ENCODE measurements at regions not wholly inside any gene's neighbourhood (a gene's known extent, or its start where the extent isn't known, plus 50 kb on each side); places are given as distances from the start of the nearest gene placed in this dataset.

- no peak for DNase-seq
- intact Hi-C loops (cut with DNase I, micrococcal nuclease): no loop called here
- Mint-ChIP-seq H3K27ac (no peak overlapping the region), H3K9me3 (ENCODE audit: low read depth) (peaks cover 2% of the 10 kb centered on the region), H3K4me3 (no peak overlapping the region), H3K4me1 (no peaks in the 10 kb centered on the region), H3K36me3 (ENCODE audit: low read depth) (no peaks in the 10 kb centered on the region), H3K27me3 (no peaks in the 10 kb centered on the region)
- ATAC-seq: no peak
- ChIA-PET CTCF (no interaction called here), POLR2A (no interaction called here)
Observed at GRCh38 chr21:19577381-19577780, 1173.8 kb upstream of the TMPRSS15 start.

GRCh38 chr21:19590044-19590443, 1186.5 kb upstream of the TMPRSS15 start:
- DNase-seq (no peak), ATAC-seq (no peak)
- CTCF ChIA-PET: no interaction called here
- Mint-ChIP-seq H3K9me3 (ENCODE audit: low read depth) (no peaks in the 10 kb centered on the region), H3K36me3 (ENCODE audit: low read depth) (no peaks in the 10 kb centered on the region), H3K4me3 (no peak overlapping the region), H3K27ac (no peak overlapping the region), H3K27me3 (no peaks in the 10 kb centered on the region), H3K4me1 (no peaks in the 10 kb centered on the region)
- intact Hi-C loops (cut with DNase I, micrococcal nuclease): no loop called here
- POLR2A ChIA-PET: no interaction called here

- H3K4me1 Mint-ChIP-seq: no peaks in the 10 kb centered on the region
- H3K27ac Mint-ChIP-seq: no peak overlapping the region
- H3K4me3 Mint-ChIP-seq: no peak overlapping the region
- DNase-seq (no peak), ATAC-seq (no peak)
- ChIA-PET POLR2A (no interaction called here), CTCF (no interaction called here)
- H3K36me3 Mint-ChIP-seq (ENCODE audit: low read depth): no peaks in the 10 kb centered on the region
- H3K27me3 Mint-ChIP-seq: no peaks in the 10 kb centered on the region
- H3K9me3 Mint-ChIP-seq (ENCODE audit: low read depth): peaks cover 4% of the 10 kb centered on the region
- intact Hi-C loops (cut with DNase I, micrococcal nuclease): no loop called here
Observed at GRCh38 chr21:19603011-19603593, 1199.5 kb upstream of the TMPRSS15 start.

GRCh38 chr21:19608101-19608621, 1204.6 kb upstream of the TMPRSS15 start:
- no peaks in the 10 kb centered on the region for H3K4me1 Mint-ChIP-seq
- ChIA-PET POLR2A (no interaction called here), CTCF (no interaction called here)
- H3K27ac Mint-ChIP-seq: no peak overlapping the region
- ATAC-seq: no peak
- intact Hi-C loops (cut with DNase I, micrococcal nuclease): no loop called here
- H3K9me3 Mint-ChIP-seq (ENCODE audit: low read depth): peaks cover 6% of the 10 kb centered on the region
- H3K36me3 Mint-ChIP-seq (ENCODE audit: low read depth): no peaks in the 10 kb centered on the region
- H3K4me3 Mint-ChIP-seq: no peak overlapping the region
- no peaks in the 10 kb centered on the region for H3K27me3 Mint-ChIP-seq
- no peak for DNase-seq

GRCh38 chr21:19609611-19610010, 1206.0 kb upstream of the TMPRSS15 start:
- ATAC-seq: no peak
- no peaks in the 10 kb centered on the region for H3K36me3 Mint-ChIP-seq (ENCODE audit: low read depth)
- CTCF ChIA-PET: no interaction called here
- no peak for DNase-seq
- POLR2A ChIA-PET: no interaction called here
- H3K9me3 Mint-ChIP-seq (ENCODE audit: low read depth): peaks cover 6% of the 10 kb centered on the region
- no peaks in the 10 kb centered on the region for H3K4me1 Mint-ChIP-seq
- no peaks in the 10 kb centered on the region for H3K27me3 Mint-ChIP-seq
- intact Hi-C loops (cut with DNase I, micrococcal nuclease): no loop called here
- no peak overlapping the region for H3K4me3 Mint-ChIP-seq
- no peak overlapping the region for H3K27ac Mint-ChIP-seq

- intact Hi-C loops (cut with DNase I, micrococcal nuclease): no loop called here
- ChIA-PET POLR2A (no interaction called here), CTCF (interaction anchor here (0.6 kb wide), 1 partner anchor 656 kb away, joined by 3 read pairs; no protein-coding TSS in a partner anchor)
- no peak overlapping the region for H3K27ac Mint-ChIP-seq
- no peak overlapping the region for H3K4me3 Mint-ChIP-seq
- DNase-seq (no peak), ATAC-seq (no peak)
- H3K36me3 Mint-ChIP-seq (ENCODE audit: low read depth): no peaks in the 10 kb centered on the region
- peaks cover 10% of the 10 kb centered on the region for H3K9me3 Mint-ChIP-seq (ENCODE audit: low read depth)
- no peaks in the 10 kb centered on the region for H3K4me1 Mint-ChIP-seq
- H3K27me3 Mint-ChIP-seq: no peaks in the 10 kb centered on the region
Observed at GRCh38 chr21:19621837-19622496, 1218.4 kb upstream of the TMPRSS15 start.

- POLR2A ChIA-PET: no interaction called here
- CTCF ChIA-PET: no interaction called here
- Mint-ChIP-seq H3K9me3 (ENCODE audit: low read depth) (peaks cover 2% of the 10 kb centered on the region), H3K36me3 (ENCODE audit: low read depth) (no peaks in the 10 kb centered on the region), H3K27ac (no peak overlapping the region), H3K4me1 (no peaks in the 10 kb centered on the region), H3K4me3 (no peak overlapping the region), H3K27me3 (no peaks in the 10 kb centered on the region)
- intact Hi-C loops (cut with DNase I, micrococcal nuclease): no loop called here
- ATAC-seq: no peak
- DNase-seq: no peak
Observed at GRCh38 chr21:19640964-19641363, 1237.4 kb upstream of the TMPRSS15 start.

GRCh38 chr21:19648391-19648790, 1244.8 kb upstream of the TMPRSS15 start:
- intact Hi-C loops (cut with DNase I, micrococcal nuclease): no loop called here
- no peak overlapping the region for H3K4me3 Mint-ChIP-seq
- H3K27me3 Mint-ChIP-seq: no peaks in the 10 kb centered on the region
- no peaks in the 10 kb centered on the region for H3K4me1 Mint-ChIP-seq
- H3K36me3 Mint-ChIP-seq (ENCODE audit: low read depth): no peaks in the 10 kb centered on the region
- no peak overlapping the region for H3K27ac Mint-ChIP-seq
- no peak for ATAC-seq
- ChIA-PET POLR2A (no interaction called here), CTCF (no interaction called here)
- no peak for DNase-seq
- peaks cover 3% of the 10 kb centered on the region for H3K9me3 Mint-ChIP-seq (ENCODE audit: low read depth)

- Mint-ChIP-seq H3K27ac (no peak overlapping the region), H3K9me3 (ENCODE audit: low read depth) (peaks cover 13% of the 10 kb centered on the region), H3K36me3 (ENCODE audit: low read depth) (no peaks in the 10 kb centered on the region), H3K27me3 (no peaks in the 10 kb centered on the region), H3K4me1 (no peaks in the 10 kb centered on the region), H3K4me3 (no peak overlapping the region)
- no peak for ATAC-seq
- no peak for DNase-seq
- intact Hi-C loops (cut with DNase I, micrococcal nuclease): no loop called here
- POLR2A ChIA-PET: no interaction called here
- CTCF ChIA-PET: no interaction called here
Observed at GRCh38 chr21:19683492-19683891, 1279.9 kb upstream of the TMPRSS15 start.

GRCh38 chr21:19684328-19684727, 1280.7 kb upstream of the TMPRSS15 start:
- H3K27me3 Mint-ChIP-seq: no peaks in the 10 kb centered on the region
- H3K4me1 Mint-ChIP-seq: no peaks in the 10 kb centered on the region
- no peak overlapping the region for H3K27ac Mint-ChIP-seq
- ChIA-PET POLR2A (no interaction called here), CTCF (no interaction called here)
- no peaks in the 10 kb centered on the region for H3K36me3 Mint-ChIP-seq (ENCODE audit: low read depth)
- intact Hi-C loops (cut with DNase I, micrococcal nuclease): no loop called here
- no peak overlapping the region for H3K4me3 Mint-ChIP-seq
- ATAC-seq: no peak
- H3K9me3 Mint-ChIP-seq (ENCODE audit: low read depth): peaks cover 9% of the 10 kb centered on the region
- DNase-seq: no peak

- POLR2A ChIA-PET: interaction anchor here (0.6 kb wide), 1 partner anchor 15 kb away, joined by 3 read pairs; no protein-coding TSS in a partner anchor
- no peak for ATAC-seq
- Mint-ChIP-seq H3K4me3 (no peak overlapping the region), H3K27ac (no peak overlapping the region), H3K27me3 (no peaks in the 10 kb centered on the region), H3K4me1 (no peaks in the 10 kb centered on the region), H3K36me3 (ENCODE audit: low read depth) (no peaks in the 10 kb centered on the region), H3K9me3 (ENCODE audit: low read depth) (peaks cover 8% of the 10 kb centered on the region)
- no peak for DNase-seq
- intact Hi-C loops (cut with DNase I, micrococcal nuclease): no loop called here
- CTCF ChIA-PET: no interaction called here
Observed at GRCh38 chr21:19692231-19692630, 1288.6 kb upstream of the TMPRSS15 start.

- intact Hi-C loops (cut with DNase I, micrococcal nuclease): no loop called here
- ChIA-PET POLR2A (no interaction called here), CTCF (no interaction called here)
- ATAC-seq (no peak), DNase-seq (no peak)
- H3K27ac Mint-ChIP-seq: no peak overlapping the region
- no peaks in the 10 kb centered on the region for H3K27me3 Mint-ChIP-seq
- H3K4me1 Mint-ChIP-seq: no peaks in the 10 kb centered on the region
- peaks cover 14% of the 10 kb centered on the region for H3K9me3 Mint-ChIP-seq (ENCODE audit: low read depth)
- H3K4me3 Mint-ChIP-seq: no peak overlapping the region
- H3K36me3 Mint-ChIP-seq (ENCODE audit: low read depth): no peaks in the 10 kb centered on the region
Observed at GRCh38 chr21:19695796-19696195, 1292.2 kb upstream of the TMPRSS15 start.
